ENCODE measurements at regions not wholly inside any gene's neighbourhood (a gene's known extent, or its start where the extent isn't known, plus 50 kb on each side); places are given as distances from the start of the nearest gene placed in this dataset.
"Not testable (repeated sequence)": the region's sequence is repeated elsewhere in the genome, so short reads cannot be mapped to it uniquely, and the experiment has no call there.

- DNase-seq, result peak; percentile 35
Observed at GRCh38 chr10:3969876-3970666, 185.1 kb upstream of the KLF6 start.

- DNase-seq, result no peak
Observed at GRCh38 chr10:3968727-3969126, 183.7 kb upstream of the KLF6 start.

GRCh38 chr10:3964516-3964915, 179.5 kb upstream of the KLF6 start:
- DNase-seq, result no peak

GRCh38 chr10:3963191-3963673, 178.2 kb upstream of the KLF6 start:
- no peak for DNase-seq

GRCh38 chr10:3961082-3961481, 176.1 kb upstream of the KLF6 start:
- peak; percentile 84 for DNase-seq

- peak; percentile 34 for DNase-seq
Observed at GRCh38 chr10:3960496-3960895, 175.5 kb upstream of the KLF6 start.

- no peak for DNase-seq
Observed at GRCh38 chr10:3959370-3960325, 174.6 kb upstream of the KLF6 start.

GRCh38 chr10:3958472-3958996, 173.5 kb upstream of the KLF6 start:
- DNase-seq, result no peak

GRCh38 chr10:3955955-3956617, 171.1 kb upstream of the KLF6 start:
- DNase-seq, result no peak

- no peak for DNase-seq
Observed at GRCh38 chr10:3955493-3955892, 170.5 kb upstream of the KLF6 start.

GRCh38 chr10:3954615-3955014, 169.6 kb upstream of the KLF6 start:
- DNase-seq, result no peak

GRCh38 chr10:3954007-3954406, 169.0 kb upstream of the KLF6 start:
- DNase-seq, result not testable (repeated sequence)

GRCh38 chr10:3951993-3952392, 167.0 kb upstream of the KLF6 start:
- DNase-seq, result no peak

GRCh38 chr10:3950676-3951275, 165.8 kb upstream of the KLF6 start:
- DNase-seq, result peak; percentile 72

- no peak for DNase-seq
Observed at GRCh38 chr10:3949711-3950110, 164.7 kb upstream of the KLF6 start.

GRCh38 chr10:3948843-3949242, 163.8 kb upstream of the KLF6 start:
- peak; percentile 97 for DNase-seq

- DNase-seq, result no peak
Observed at GRCh38 chr10:3946234-3947229, 161.5 kb upstream of the KLF6 start.

GRCh38 chr10:3945026-3945425, 160.0 kb upstream of the KLF6 start:
- no peak for DNase-seq

- no peak for DNase-seq
Observed at GRCh38 chr10:3944591-3944990, 159.6 kb upstream of the KLF6 start.

- DNase-seq, result no peak
Observed at GRCh38 chr10:3943695-3944257, 158.8 kb upstream of the KLF6 start.

Data from CD4-positive, alpha-beta T cell treated with Interleukin-4 for 4 hours (primary cell).